AG09319 (cell line): ENCODE measurements at regions not wholly inside any gene's neighbourhood (a gene's known extent, or its start where the extent isn't known, plus 50 kb on each side); places are given as distances from the start of the nearest gene placed in this dataset.

ENCODE experiments used
- DNase-seq: peaks from one replicate; pipeline ENCODE4 v3.0.0-alpha.2; 2010; ENCODE audit warnings: low read depth; ENCODE audit errors: extremely low read depth
- CTCF ChIP-seq: IDR thresholded peaks from 2 replicates; pipeline ENCODE4 v1.5.1; 2011; ENCODE audit warnings: low read depth, mild to moderate bottlenecking, inconsistent platforms, low read length, moderate library complexity

GRCh38 chr20:43323592-43323991, 133.9 kb upstream of the PTPRT start:
- no peak for DNase-seq
- no peak for TF ChIP-seq CTCF

GRCh38 chr20:43322851-43323250, 133.1 kb upstream of the PTPRT start:
- no peak for DNase-seq
- no peak for TF ChIP-seq CTCF

GRCh38 chr20:43320536-43320935, 130.8 kb upstream of the PTPRT start:
- DNase-seq: no peak
- TF ChIP-seq CTCF: no peak

- no peak for DNase-seq
- TF ChIP-seq CTCF: no peak
These were observed 129.1 kb upstream of the PTPRT start for GRCh38 chr20:43318755-43319297.

GRCh38 chr20:43316271-43316670, 126.6 kb upstream of the PTPRT start:
- no peak for DNase-seq
- no peak for TF ChIP-seq CTCF

DNA sequence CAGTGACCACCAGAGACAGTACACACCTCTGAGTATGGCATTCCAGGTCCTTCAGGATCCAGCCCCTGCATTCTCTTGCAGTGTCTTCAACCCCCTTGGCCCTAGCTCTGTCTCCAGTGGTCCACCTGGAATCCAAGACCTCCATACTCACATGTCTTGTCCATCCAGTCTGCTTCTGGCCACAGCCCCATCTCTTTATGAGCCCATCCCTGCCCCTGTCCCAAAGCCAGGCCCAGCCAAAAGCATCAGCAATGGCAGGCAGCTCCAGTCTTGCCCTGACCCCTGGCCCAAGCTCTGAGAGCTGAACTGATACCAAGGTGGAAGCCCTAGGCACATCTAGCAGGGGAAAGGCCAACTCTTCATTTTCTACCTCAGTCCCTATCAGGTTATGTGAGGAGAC, 119.6 kb upstream of the PTPRT start:
- TF ChIP-seq CTCF: no peak
- no peak for DNase-seq

GRCh38 chr20:43306837-43307236, 117.1 kb upstream of the PTPRT start:
- TF ChIP-seq CTCF: no peak
- DNase-seq: no peak
